ENCODE measurements at regions not wholly inside any gene's neighbourhood (a gene's known extent, or its start where the extent isn't known, plus 50 kb on each side); places are given as distances from the start of the nearest gene placed in this dataset.

DNA sequence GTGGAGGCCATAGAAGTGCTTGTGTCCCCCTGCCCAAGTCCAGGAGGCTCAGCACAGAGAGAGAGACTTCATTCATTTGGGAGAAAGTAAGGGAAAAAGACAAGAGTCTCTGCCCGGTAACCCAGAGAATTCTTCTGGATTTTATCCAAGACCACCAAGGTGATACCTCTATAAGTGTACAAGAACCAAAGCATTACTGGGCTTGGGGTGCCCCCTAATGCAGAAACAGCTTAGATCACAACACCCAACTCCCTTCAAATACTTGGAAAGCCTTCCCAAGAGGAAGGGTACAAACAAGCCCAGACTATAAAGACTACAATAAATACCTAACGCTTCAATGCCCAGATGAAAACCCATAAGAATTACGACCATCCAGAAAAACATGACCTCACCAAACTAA is 119.7 kb upstream of the PDE3A start:
- Histone ChIP-seq H3K4me3 (ENCODE audit: insufficient read depth, low read depth, low read length) (no peak overlapping the region), H3K23ac (ENCODE audit: low read depth, low read length) (no peak overlapping the region), H3K4ac (ENCODE audit: low read depth, low read length) (no peak overlapping the region), H2BK15ac (ENCODE audit: low read depth, low read length) (no peak overlapping the region), H4K5ac (ENCODE audit: low read depth, low read length) (no peak overlapping the region), H3K9ac (ENCODE audit: low read depth, low read length) (no peak overlapping the region), H3K9me3 (ENCODE audit: control insufficient read depth, insufficient read depth, low read length) (peaks cover 2% of the 10 kb centered on the region; the same call in 1 of the 2 replicates), H3K4me1 (ENCODE audit: control insufficient read depth, insufficient read depth, low read length) (no peaks in the 10 kb centered on the region), H3K14ac (replicated peaks; ENCODE audit: low read depth, low read length) (no peak overlapping the region), H3K18ac (ENCODE audit: low read depth, low read length) (no peak overlapping the region), H3K4me2 (ENCODE audit: low read depth, low read length) (no peak overlapping the region), H3K27me3 (ENCODE audit: control insufficient read depth, insufficient read depth, low read length) (no peaks in the 10 kb centered on the region), H2AFZ (replicated peaks; ENCODE audit: low read length, poor library complexity) (no peak overlapping the region), H3K27ac (ENCODE audit: insufficient read depth, low read length) (no peak overlapping the region), H2AK5ac (ENCODE audit: low read depth, low read length) (no peak overlapping the region), H2AK9ac (replicated peaks; ENCODE audit: low read depth, low read length, poor library complexity) (no peak overlapping the region), H2BK5ac (ENCODE audit: low read depth, low read length, poor library complexity, severe bottlenecking) (no peak overlapping the region), H2BK20ac (ENCODE audit: low read depth, low read length) (no peak overlapping the region), H3K9me1 (ENCODE audit: insufficient read depth, low read length) (no peaks in the 10 kb centered on the region), H2BK120ac (ENCODE audit: low read depth, low read length) (no peak overlapping the region), H4K8ac (ENCODE audit: low read depth in 2 of 2, low read length in 2 of 2) (no peak overlapping the region), H4K91ac (ENCODE audit: insufficient read depth, low read depth, low read length) (no peak overlapping the region), H4K20me1 (ENCODE audit: insufficient read depth, low read length) (no peaks in the 10 kb centered on the region), H3K36me3 (ENCODE audit: control insufficient read depth, insufficient read depth, low read length) (no peaks in the 10 kb centered on the region), H3K56ac (ENCODE audit: extremely low read depth, insufficient read depth, low read length) (no peak overlapping the region), H3K79me1 (ENCODE audit: low read depth in 1 of 2, low read length in 2 of 2) (no peaks in the 10 kb centered on the region)
- dilution Hi-C loops (cut with HindIII; ENCODE audit: low sequenced_read_pairs, unreplicated experiment) (no loop called here), in situ Hi-C loops (cut with MboI; ENCODE audit: low sequenced_read_pairs) (no loop called here), intact Hi-C loops (cut with micrococcal nuclease) (no loop called here)
- ATAC-seq (ENCODE audit: low read depth) (no peak), DNase-seq (no peak)
- CTCF ChIA-PET = no interaction called here
- TF ChIP-seq CHD1 (IDR thresholded peaks at IDR 0.05; ENCODE audit: low read depth, low read length) = no peak
- TF ChIP-seq, protein P1, sequence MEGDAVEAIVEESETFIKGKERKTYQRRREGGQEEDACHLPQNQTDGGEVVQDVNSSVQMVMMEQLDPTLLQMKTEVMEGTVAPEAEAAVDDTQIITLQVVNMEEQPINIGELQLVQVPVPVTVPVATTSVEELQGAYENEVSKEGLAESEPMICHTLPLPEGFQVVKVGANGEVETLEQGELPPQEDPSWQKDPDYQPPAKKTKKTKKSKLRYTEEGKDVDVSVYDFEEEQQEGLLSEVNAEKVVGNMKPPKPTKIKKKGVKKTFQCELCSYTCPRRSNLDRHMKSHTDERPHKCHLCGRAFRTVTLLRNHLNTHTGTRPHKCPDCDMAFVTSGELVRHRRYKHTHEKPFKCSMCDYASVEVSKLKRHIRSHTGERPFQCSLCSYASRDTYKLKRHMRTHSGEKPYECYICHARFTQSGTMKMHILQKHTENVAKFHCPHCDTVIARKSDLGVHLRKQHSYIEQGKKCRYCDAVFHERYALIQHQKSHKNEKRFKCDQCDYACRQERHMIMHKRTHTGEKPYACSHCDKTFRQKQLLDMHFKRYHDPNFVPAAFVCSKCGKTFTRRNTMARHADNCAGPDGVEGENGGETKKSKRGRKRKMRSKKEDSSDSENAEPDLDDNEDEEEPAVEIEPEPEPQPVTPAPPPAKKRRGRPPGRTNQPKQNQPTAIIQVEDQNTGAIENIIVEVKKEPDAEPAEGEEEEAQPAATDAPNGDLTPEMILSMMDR (conservative IDR thresholded peaks at IDR 0.05; ENCODE audit: low read depth, low read length) = no peak
- TF ChIP-seq MXI1 (IDR thresholded peaks at IDR 0.05; ENCODE audit: borderline replicate concordance, low read depth, low read length) = no peak
- no peak for TF ChIP-seq MAZ (IDR thresholded peaks at IDR 0.05; ENCODE audit: borderline replicate concordance, low read depth, low read length)
- TF ChIP-seq FOS (IDR thresholded peaks at IDR 0.05; ENCODE audit: low read depth, low read length) = no peak
- TF ChIP-seq CEBPB (IDR thresholded peaks at IDR 0.05; ENCODE audit: low read depth, low read length) = no peak
- TF ChIP-seq, protein P2, sequence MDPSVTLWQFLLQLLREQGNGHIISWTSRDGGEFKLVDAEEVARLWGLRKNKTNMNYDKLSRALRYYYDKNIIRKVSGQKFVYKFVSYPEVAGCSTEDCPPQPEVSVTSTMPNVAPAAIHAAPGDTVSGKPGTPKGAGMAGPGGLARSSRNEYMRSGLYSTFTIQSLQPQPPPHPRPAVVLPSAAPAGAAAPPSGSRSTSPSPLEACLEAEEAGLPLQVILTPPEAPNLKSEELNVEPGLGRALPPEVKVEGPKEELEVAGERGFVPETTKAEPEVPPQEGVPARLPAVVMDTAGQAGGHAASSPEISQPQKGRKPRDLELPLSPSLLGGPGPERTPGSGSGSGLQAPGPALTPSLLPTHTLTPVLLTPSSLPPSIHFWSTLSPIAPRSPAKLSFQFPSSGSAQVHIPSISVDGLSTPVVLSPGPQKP (IDR thresholded peaks at IDR 0.05; ENCODE audit: borderline replicate concordance, low read depth, low read length) = no peak
- no peak for TF ChIP-seq NFE2L2 (IDR thresholded peaks at IDR 0.05; ENCODE audit: low read depth, low read length)
- TF ChIP-seq MAFK (IDR thresholded peaks at IDR 0.05; ENCODE audit: low read depth, low read length) = no peak
- TF ChIP-seq SMC3 (IDR thresholded peaks at IDR 0.05; ENCODE audit: low read depth, low read length) = no peak
- no peak for TF ChIP-seq RCOR1 (IDR thresholded peaks at IDR 0.05; ENCODE audit: insufficient replicate concordance, low read length)
- no peak for TF ChIP-seq RAD21 (IDR thresholded peaks at IDR 0.05; ENCODE audit: low read length)
- TF ChIP-seq, protein P3, sequence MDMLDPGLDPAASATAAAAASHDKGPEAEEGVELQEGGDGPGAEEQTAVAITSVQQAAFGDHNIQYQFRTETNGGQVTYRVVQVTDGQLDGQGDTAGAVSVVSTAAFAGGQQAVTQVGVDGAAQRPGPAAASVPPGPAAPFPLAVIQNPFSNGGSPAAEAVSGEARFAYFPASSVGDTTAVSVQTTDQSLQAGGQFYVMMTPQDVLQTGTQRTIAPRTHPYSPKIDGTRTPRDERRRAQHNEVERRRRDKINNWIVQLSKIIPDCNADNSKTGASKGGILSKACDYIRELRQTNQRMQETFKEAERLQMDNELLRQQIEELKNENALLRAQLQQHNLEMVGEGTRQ (IDR thresholded peaks at IDR 0.05; ENCODE audit: low read depth, low read length) = no peak
- WGBS, 2 experiments (ENCODE audit: extremely low coverage in 2 of 2, insufficient read length in 1 of 2) = no CpG with 5 or more reads among the region's 3 CpGs
- POLR2A ChIA-PET (ENCODE audit: unreplicated experiment) = no interaction called here
- BruUV-seq (replicated peaks) = no TSS peak
